GM18507 (cell line): ENCODE measurements at regions not wholly inside any gene's neighbourhood (a gene's known extent, or its start where the extent isn't known, plus 50 kb on each side); places are given as distances from the start of the nearest gene placed in this dataset.

Experiments
- DNase-seq: peaks from one replicate; pipeline ENCODE4 v3.0.0; 2011; ENCODE audit warnings: low read depth; ENCODE audit not compliant: insufficient read length; ENCODE audit errors: extremely low spot score
- FAIRE-seq: peaks from 2 replicates; lab custom pipeline; 2011; peaks lifted over from hg19 to GRCh38; lab: Jason Lieb, UNC

GRCh38 chr4:133062851-133063250 lies 86.2 kb upstream of the PCDH10 start:
- no peak for FAIRE-seq
- DNase-seq = no peak

DNA sequence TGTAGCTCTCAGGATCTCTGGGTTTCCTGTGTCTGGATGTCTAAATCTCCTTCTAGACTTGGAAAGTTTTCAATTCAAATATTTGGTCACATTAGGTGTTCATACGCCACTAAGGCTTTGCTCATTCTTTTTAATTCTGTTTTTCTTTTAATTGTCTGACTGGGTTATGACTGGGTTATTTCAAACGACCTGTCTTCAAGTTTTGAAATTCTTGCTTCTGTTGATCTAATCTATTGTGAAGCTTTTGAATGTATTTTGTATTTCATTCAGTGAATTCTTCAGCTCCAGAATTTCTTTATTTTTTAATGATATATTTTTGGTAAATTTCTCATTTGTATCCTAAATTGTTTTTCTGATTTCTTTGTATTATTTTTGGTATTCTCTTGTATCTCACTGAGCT lies 81.0 kb upstream of the PCDH10 start:
- FAIRE-seq (no peak), DNase-seq (no peak)

- FAIRE-seq = no peak
- DNase-seq = no peak
Observed at GRCh38 chr4:133081246-133081645, 67.8 kb upstream of the PCDH10 start.

DNA sequence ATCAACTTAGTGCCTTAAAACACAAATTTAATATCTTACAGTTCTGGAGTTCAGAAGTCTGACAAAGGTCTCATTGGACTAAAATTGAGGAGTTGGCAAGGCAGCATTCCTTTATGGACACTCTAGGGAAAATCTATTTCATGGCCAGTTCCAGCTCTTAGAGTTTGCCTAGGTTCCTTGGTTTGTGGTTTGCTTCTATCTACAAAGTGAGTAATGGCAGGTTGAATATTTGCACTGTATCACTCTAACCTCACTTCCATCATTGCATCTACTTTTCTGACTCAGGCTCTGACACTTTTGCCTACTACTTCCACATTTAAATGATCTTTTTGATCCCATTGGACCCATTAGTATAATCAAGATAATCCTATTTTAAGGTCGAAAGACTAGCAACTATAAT lies 64.7 kb upstream of the PCDH10 start:
- FAIRE-seq (no peak), DNase-seq (no peak)

GRCh38 chr4:133095591-133095990 lies 53.5 kb upstream of the PCDH10 start:
- no peak for DNase-seq
- FAIRE-seq = no peak

DNA sequence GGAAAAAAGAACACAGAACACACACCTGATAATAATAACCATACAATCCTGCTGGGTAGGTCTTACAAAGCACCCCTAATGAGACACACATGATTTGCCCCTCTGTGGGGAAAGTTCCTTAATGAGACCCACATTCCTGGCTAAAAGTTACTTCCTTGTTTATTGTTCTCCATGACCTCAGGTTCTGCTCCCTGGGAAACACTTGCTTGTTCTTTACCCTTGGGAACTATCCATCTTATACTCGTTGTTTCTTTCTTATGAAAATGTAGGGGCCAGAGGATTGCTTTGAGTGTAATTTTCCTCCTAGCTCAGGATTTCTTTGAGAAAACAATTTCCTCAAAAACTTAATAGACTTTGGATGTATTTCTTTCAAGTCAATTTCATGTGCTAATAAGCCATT lies 52.1 kb upstream of the PCDH10 start:
- no peak for FAIRE-seq
- DNase-seq = no peak
